Neural crest cell (in vitro differentiated cells): ENCODE measurements at regions not wholly inside any gene's neighbourhood (a gene's known extent, or its start where the extent isn't known, plus 50 kb on each side); places are given as distances from the start of the nearest gene placed in this dataset.

ENCODE experiments used
- DNase-seq: peaks from one replicate; pipeline ENCODE4 v3.0.0; 2021; ENCODE audit warnings: low read depth, mixed read lengths, low spot score
- H3K27ac Mint-ChIP-seq: one replicate; pipeline ENCODE4 v1.8.0; 2021; ENCODE audit warnings: mild to moderate bottlenecking, mixed read lengths; ENCODE audit not compliant: unreplicated experiment
- H3K27me3 Mint-ChIP-seq: 2 replicates; pipeline ENCODE4 v1.8.0; 2021; ENCODE audit warnings: low read depth, mild to moderate bottlenecking, mixed read lengths
- H3K36me3 Mint-ChIP-seq: 2 replicates; pipeline ENCODE4 v1.8.0; 2021; ENCODE audit warnings: low read depth, mild to moderate bottlenecking, mixed read lengths
- H3K4me1 Mint-ChIP-seq: 2 replicates; pipeline ENCODE4 v1.8.0; 2021; ENCODE audit warnings: mixed read lengths
- H3K4me3 Mint-ChIP-seq: one replicate; pipeline ENCODE4 v1.8.0; 2021; ENCODE audit warnings: mild to moderate bottlenecking, mixed read lengths
- H3K9me3 Mint-ChIP-seq: 2 replicates; pipeline ENCODE4 v1.8.0; 2021; ENCODE audit warnings: mixed read lengths
- CTCF ChIP-seq: fragments of 200-600 bp; sonication (generic); conservative IDR thresholded peaks from 2 replicates; pipeline ENCODE4 v1.5.0; 2021; ENCODE audit warnings: antibody characterized with exemption, mild to moderate bottlenecking

DNA sequence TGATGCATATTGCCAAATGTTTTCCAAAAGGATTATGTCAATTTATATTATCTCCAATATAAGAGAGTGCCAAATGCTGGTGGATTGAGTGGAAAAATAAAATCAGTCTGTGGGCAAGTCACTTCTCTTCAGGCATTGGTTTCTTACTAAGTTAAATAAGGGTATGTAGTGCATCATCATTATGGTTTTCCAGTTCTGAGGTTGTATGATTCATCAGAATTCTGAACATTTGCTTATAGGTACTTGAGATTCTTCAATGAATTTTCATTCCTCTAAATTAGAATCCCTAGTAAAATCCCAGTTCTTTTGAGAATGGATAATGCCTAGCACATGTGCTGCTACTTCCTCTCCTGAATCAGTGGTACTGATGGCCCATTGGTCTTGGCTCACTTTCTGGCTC, 188.9 kb upstream of the OSR1 start:
- Mint-ChIP-seq H3K36me3 (no peaks in the 10 kb centered on the region), H3K27ac (no peak overlapping the region), H3K4me3 (no peak overlapping the region), H3K4me1 (no peaks in the 10 kb centered on the region), H3K9me3 (no peaks in the 10 kb centered on the region), H3K27me3 (no peaks in the 10 kb centered on the region)
- no peak for TF ChIP-seq CTCF
- no peak for DNase-seq

DNA sequence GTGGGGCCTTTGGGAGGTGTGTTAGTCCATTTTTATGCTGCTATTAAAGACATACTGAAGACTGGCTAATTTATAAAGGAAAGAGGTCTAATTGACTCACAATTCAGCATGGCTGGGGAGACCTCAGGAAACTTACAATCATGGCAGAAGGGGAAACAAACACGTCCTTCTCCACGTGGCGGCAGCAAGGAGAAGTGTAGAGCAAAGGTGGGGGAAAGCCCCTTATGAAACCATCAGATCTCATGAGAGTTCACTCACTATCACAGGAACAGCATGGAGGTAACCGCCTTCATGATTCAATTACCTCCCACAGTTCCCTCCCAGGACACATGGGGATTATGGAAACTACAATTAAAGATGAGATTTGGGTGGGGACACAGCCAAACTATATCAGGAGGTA, 187.1 kb upstream of the OSR1 start:
- no peak for DNase-seq
- no peak overlapping the region for H3K27ac Mint-ChIP-seq
- no peaks in the 10 kb centered on the region for H3K36me3 Mint-ChIP-seq
- no peaks in the 10 kb centered on the region for H3K9me3 Mint-ChIP-seq
- H3K4me1 Mint-ChIP-seq = no peaks in the 10 kb centered on the region
- no peaks in the 10 kb centered on the region for H3K27me3 Mint-ChIP-seq
- TF ChIP-seq CTCF = no peak
- H3K4me3 Mint-ChIP-seq = no peak overlapping the region

GRCh38 chr2:19543663-19544383, 185.4 kb upstream of the OSR1 start:
- Mint-ChIP-seq H3K27ac (no peak overlapping the region), H3K9me3 (no peaks in the 10 kb centered on the region), H3K4me3 (no peak overlapping the region), H3K4me1 (no peaks in the 10 kb centered on the region), H3K27me3 (no peaks in the 10 kb centered on the region), H3K36me3 (no peaks in the 10 kb centered on the region)
- DNase-seq = no peak
- no peak for TF ChIP-seq CTCF

GRCh38 chr2:19542796-19543662, 184.6 kb upstream of the OSR1 start:
- H3K27me3 Mint-ChIP-seq = no peaks in the 10 kb centered on the region
- H3K27ac Mint-ChIP-seq = no peak overlapping the region
- H3K4me3 Mint-ChIP-seq = no peak overlapping the region
- no peaks in the 10 kb centered on the region for H3K36me3 Mint-ChIP-seq
- H3K9me3 Mint-ChIP-seq = no peaks in the 10 kb centered on the region
- H3K4me1 Mint-ChIP-seq = no peaks in the 10 kb centered on the region
- DNase-seq = no peak
- no peak for TF ChIP-seq CTCF

DNA sequence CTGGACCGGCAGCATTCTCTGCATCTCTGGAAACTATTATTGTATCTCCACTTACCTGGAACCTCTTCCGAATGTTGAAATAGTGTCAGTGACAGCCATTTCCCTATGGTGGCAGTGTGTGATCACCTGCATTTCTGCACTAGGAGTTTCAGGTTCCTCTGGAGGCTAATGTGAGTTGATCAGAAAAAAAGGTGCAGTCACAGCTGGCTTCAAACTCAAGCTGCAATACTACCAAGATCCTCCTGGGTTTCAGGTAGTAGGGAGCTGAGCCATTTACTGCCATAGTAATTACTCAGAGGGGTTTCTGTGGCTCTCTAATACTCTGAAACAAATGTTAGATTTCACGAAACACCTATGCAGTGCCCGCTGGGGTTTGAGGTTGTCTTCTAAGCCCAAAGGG, 183.5 kb upstream of the OSR1 start:
- no peaks in the 10 kb centered on the region for H3K36me3 Mint-ChIP-seq
- H3K4me1 Mint-ChIP-seq = no peaks in the 10 kb centered on the region
- no peak for DNase-seq
- no peak for TF ChIP-seq CTCF
- H3K27me3 Mint-ChIP-seq = no peaks in the 10 kb centered on the region
- no peak overlapping the region for H3K4me3 Mint-ChIP-seq
- H3K9me3 Mint-ChIP-seq = no peaks in the 10 kb centered on the region
- no peak overlapping the region for H3K27ac Mint-ChIP-seq
